Vagina (tissue), 2 donors: ENCODE measurements at regions not wholly inside any gene's neighbourhood (a gene's known extent, or its start where the extent isn't known, plus 50 kb on each side); places are given as distances from the start of the nearest gene placed in this dataset.

ENCODE experiments used
- POLR2A ChIP-seq, 2 donors: fragments of 450-650 bp; IDR thresholded peaks; one replicate each; pipeline ENCODE4 v1.6.1; 2017; ENCODE audit warnings: antibody characterized with exemption in 2 of 2, mild to moderate bottlenecking in 2 of 2, moderate library complexity in 2 of 2
- POLR2AphosphoS5 ChIP-seq, 2 donors: sonication (generic); formaldehyde crosslinking; IDR thresholded peaks; one replicate each; pipeline ENCODE4 v1.9.0; 2017; ENCODE audit warnings: antibody characterized with exemption in 2 of 2, mild to moderate bottlenecking in 2 of 2, low read depth in 1 of 2; ENCODE audit not compliant: insufficient read depth in 1 of 2
- TF ChIP-seq, protein P1 (sequence below), 3 experiments: fragments of 450-650 bp in 2 of 3; fragments of 200-600 bp in 1 of 3; sonication (generic) in 1 of 3; IDR thresholded peaks; one replicate each; pipeline ENCODE4 v1.5.1; 2017 to 2019; ENCODE audit warnings: antibody characterized with exemption in 3 of 3, mild to moderate bottlenecking in 2 of 3, moderate library complexity in 2 of 3

DNA sequence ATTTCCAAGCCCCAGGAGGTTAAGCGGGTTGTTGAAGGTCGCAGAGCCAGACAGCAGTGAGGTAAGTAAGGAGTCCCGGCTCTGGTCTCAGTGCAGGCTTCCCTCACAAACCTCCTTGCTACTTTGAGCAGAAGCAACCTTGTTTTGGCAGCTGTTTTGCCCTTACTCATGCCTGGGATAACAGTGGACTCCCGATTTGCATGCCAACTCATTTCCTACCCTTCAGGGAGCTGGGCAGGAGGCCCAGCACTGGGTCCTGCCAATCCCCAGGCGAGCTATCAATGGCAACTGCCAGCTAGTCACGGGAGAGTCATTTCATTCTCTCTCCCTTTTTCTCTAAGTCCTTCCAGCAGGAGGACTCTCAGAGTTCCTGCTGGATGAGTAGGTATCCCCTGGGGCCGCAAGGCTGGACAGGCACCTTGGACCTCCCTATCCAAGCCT is 72.0 kb upstream of the KSR1 start:
- TF ChIP-seq, protein P1, sequence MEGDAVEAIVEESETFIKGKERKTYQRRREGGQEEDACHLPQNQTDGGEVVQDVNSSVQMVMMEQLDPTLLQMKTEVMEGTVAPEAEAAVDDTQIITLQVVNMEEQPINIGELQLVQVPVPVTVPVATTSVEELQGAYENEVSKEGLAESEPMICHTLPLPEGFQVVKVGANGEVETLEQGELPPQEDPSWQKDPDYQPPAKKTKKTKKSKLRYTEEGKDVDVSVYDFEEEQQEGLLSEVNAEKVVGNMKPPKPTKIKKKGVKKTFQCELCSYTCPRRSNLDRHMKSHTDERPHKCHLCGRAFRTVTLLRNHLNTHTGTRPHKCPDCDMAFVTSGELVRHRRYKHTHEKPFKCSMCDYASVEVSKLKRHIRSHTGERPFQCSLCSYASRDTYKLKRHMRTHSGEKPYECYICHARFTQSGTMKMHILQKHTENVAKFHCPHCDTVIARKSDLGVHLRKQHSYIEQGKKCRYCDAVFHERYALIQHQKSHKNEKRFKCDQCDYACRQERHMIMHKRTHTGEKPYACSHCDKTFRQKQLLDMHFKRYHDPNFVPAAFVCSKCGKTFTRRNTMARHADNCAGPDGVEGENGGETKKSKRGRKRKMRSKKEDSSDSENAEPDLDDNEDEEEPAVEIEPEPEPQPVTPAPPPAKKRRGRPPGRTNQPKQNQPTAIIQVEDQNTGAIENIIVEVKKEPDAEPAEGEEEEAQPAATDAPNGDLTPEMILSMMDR (IDR thresholded peaks at IDR 0.05), result no peak
- peak in 1 of 2 donors; percentile 57 for TF ChIP-seq POLR2AphosphoS5 (IDR thresholded peaks at IDR 0.05; ENCODE audit: insufficient read depth in 1 of 2, low read depth in 1 of 2)
- no peak for TF ChIP-seq POLR2A (IDR thresholded peaks at IDR 0.05)
